Liver (tissue), 3 donors: ENCODE measurements at regions not wholly inside any gene's neighbourhood (a gene's known extent, or its start where the extent isn't known, plus 50 kb on each side); places are given as distances from the start of the nearest gene placed in this dataset.

Experiments used
- SP1 ChIP-seq: IDR thresholded peaks from 2 replicates; pipeline ENCODE4 v1.6.1; 2018; ENCODE audit warnings: antibody characterized with exemption, mild to moderate bottlenecking
- TF ChIP-seq, protein P1 (sequence below): fragments of 150-350 bp; IDR thresholded peaks from 2 replicates; pipeline ENCODE4 v1.5.1; 2017; ENCODE audit warnings: improper control_type of control experiment, low read depth, low read length; ENCODE audit not compliant: missing input control
- donor health status: healthy.
- donor health status: healthy.

DNA sequence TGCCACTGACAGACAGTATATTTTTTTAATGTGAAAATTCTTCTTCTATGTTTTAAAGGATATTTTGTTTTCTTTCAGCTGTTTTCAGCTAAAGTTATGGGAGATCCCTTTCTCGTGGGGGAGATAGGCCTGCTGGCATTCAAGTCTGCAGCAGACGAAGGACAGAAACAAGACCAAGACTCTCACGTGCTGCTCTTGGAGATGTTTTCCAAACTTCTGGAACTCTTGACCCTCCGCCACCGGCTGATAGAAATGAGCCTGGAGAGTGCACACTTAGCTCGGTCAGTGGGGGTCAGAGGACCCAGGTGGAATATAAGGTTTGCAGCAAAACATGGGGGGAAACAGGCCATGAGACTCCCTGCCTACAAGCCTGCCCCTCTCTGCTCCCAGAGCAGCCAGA, 120.5 kb downstream of the CD164 start:
- TF ChIP-seq, protein P1, sequence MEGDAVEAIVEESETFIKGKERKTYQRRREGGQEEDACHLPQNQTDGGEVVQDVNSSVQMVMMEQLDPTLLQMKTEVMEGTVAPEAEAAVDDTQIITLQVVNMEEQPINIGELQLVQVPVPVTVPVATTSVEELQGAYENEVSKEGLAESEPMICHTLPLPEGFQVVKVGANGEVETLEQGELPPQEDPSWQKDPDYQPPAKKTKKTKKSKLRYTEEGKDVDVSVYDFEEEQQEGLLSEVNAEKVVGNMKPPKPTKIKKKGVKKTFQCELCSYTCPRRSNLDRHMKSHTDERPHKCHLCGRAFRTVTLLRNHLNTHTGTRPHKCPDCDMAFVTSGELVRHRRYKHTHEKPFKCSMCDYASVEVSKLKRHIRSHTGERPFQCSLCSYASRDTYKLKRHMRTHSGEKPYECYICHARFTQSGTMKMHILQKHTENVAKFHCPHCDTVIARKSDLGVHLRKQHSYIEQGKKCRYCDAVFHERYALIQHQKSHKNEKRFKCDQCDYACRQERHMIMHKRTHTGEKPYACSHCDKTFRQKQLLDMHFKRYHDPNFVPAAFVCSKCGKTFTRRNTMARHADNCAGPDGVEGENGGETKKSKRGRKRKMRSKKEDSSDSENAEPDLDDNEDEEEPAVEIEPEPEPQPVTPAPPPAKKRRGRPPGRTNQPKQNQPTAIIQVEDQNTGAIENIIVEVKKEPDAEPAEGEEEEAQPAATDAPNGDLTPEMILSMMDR, result no peak
- TF ChIP-seq SP1, result no peak
